DND-41 (cell line): ENCODE measurements at regions not wholly inside any gene's neighbourhood (a gene's known extent, or its start where the extent isn't known, plus 50 kb on each side); places are given as distances from the start of the nearest gene placed in this dataset.

Source experiments
- EZH2 ChIP-seq: IDR thresholded peaks from 3 replicates; pipeline ENCODE4 v1.6.1; 2012; ENCODE audit warnings: borderline replicate concordance, low read depth, mild to moderate bottlenecking, moderate library complexity, low read length, inconsistent platforms; ENCODE audit not compliant: severe bottlenecking
- TF ChIP-seq, protein P1 (sequence below): IDR thresholded peaks from 2 replicates; pipeline ENCODE4 v1.5.1; 2012; ENCODE audit warnings: borderline replicate concordance, low read length, moderate library complexity, mild to moderate bottlenecking; ENCODE audit not compliant: poor library complexity, severe bottlenecking; ENCODE audit errors: extremely low read depth

DNA sequence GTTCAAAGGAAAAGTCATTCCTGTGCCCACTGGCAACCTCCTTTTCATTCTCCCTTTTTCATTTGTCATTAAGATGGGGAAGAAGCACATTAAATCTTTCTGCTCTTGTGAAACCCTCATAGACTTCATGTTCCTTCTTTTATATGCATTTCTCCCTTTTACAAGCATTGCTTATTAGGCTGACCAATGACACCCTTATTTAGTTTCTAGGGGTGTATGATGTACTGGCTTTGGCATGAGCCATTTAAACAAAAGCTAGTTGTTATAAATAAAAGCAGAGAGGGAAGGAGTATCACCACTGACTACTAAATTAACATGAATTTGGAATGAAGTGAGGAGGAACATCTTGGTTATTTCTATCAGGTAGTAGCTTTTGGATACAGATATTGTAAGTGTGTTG lies 68.2 kb upstream of the PCDH9 start:
- TF ChIP-seq, protein P1, sequence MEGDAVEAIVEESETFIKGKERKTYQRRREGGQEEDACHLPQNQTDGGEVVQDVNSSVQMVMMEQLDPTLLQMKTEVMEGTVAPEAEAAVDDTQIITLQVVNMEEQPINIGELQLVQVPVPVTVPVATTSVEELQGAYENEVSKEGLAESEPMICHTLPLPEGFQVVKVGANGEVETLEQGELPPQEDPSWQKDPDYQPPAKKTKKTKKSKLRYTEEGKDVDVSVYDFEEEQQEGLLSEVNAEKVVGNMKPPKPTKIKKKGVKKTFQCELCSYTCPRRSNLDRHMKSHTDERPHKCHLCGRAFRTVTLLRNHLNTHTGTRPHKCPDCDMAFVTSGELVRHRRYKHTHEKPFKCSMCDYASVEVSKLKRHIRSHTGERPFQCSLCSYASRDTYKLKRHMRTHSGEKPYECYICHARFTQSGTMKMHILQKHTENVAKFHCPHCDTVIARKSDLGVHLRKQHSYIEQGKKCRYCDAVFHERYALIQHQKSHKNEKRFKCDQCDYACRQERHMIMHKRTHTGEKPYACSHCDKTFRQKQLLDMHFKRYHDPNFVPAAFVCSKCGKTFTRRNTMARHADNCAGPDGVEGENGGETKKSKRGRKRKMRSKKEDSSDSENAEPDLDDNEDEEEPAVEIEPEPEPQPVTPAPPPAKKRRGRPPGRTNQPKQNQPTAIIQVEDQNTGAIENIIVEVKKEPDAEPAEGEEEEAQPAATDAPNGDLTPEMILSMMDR = no peak
- no peak for TF ChIP-seq EZH2
